ENCODE measurements at regions not wholly inside any gene's neighbourhood (a gene's known extent, or its start where the extent isn't known, plus 50 kb on each side); places are given as distances from the start of the nearest gene placed in this dataset.
"Not testable (repeated sequence)": the region's sequence is repeated elsewhere in the genome, so short reads cannot be mapped to it uniquely, and the experiment has no call there.

DNA sequence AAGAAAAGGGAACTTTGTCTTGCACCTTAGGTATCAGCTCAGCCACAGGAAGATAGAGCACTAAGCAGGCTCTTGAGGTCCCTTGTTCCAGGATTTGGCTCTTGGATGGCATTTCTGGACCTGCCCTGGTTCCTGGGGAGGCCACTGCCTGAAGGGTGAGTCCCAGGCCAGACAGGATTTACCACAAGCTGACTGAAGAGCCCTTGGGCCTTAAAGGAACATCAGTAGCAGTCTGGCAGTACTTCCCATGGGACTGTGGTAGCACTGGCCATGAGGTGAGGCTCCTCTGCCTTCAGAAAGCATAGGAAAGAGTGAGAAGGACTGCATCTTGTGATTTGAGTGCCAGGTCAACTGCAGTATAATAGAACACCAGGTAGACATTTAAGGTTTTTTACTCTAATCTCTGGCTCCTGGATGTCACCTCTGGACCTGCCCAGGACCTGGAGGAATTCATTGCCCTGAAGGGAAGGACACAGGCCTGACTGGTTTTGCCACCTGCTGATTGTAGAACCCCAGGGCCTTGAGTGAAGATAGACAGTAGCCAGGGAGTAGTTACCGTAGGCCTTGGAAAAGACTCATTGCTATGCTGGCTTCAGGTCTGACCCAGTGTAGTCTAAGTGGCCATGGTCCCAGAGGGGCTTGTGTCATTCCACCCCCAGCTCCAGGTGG lies 154.4 kb upstream of the CREB1 start:
- DNase-seq = no peak
- no peak overlapping the region for H3K4me3 ChIP-seq (replicated peaks in 1 of 3)
- H3K4me1 ChIP-seq = no peaks in the 10 kb centered on the region
- intact Hi-C loops (cut with DNase I) = no loop called here
- 82 to 100% methylated on average over 1 of the region's 1 CpG for WGBS, 2 donors
- no peaks in the 10 kb centered on the region for H3K9me3 ChIP-seq
- no peaks in the 10 kb centered on the region for H3K36me3 ChIP-seq
- no peaks in the 10 kb centered on the region for H3K27me3 ChIP-seq
- H3K27ac ChIP-seq = no peak overlapping the region
- TF ChIP-seq CTCF (IDR thresholded peaks at IDR 0.05) = no peak
- no peak for TF ChIP-seq POLR2A (IDR thresholded peaks at IDR 0.05)

DNA sequence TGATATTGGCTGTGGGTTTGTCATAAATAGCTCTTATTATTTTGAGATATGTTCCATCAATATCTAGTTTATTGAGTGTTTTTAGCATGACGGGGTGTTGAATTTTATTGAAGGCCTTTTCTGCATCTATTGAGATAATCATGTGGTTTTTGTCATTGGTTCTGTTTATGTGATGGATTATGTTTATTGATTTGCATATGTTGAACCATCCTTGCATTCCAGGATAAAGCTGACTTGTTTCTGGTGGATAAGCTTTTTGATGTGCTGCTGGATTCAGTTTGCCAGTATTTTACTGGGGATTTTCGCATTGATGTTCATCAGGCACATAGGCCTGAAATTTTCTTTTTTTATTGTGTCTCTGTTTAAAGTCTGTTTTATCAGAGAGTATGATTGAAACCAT lies 151.1 kb upstream of the CREB1 start:
- H3K27ac ChIP-seq; H3K4me3 ChIP-seq (replicated peaks in 1 of 3); H3K4me1 ChIP-seq; intact Hi-C loops (cut with DNase I); H3K9me3 ChIP-seq; H3K36me3 ChIP-seq; H3K27me3 ChIP-seq; DNase-seq: not testable (repeated sequence)
- WGBS, 2 donors = 90 to 93% methylated on average over 2 of the region's 2 CpGs

DNA sequence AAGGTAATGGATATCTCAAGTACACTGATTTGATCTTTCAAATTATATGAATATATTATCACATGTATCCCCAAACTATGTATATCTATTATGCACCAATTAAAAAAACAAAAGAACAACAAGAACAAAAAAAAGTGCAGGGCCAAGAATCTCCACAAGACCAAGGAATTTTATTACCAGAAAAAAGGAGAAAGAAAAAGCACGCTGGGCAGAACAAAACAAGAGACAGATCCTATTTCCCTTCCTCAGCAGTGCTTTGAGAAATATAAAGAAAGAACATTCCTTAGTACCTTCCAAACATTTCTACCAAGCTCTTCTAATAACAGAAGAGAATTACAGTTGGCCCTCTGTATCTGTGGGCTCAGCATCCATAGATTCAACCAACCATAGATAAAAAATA lies 144.7 kb upstream of the CREB1 start:
- DNase-seq = no peak
- WGBS, 2 donors = 83 to 92% methylated on average over 1 of the region's 1 CpG
- TF ChIP-seq POLR2A (IDR thresholded peaks at IDR 0.05) (no peak), CTCF (IDR thresholded peaks at IDR 0.05) (no peak)
- Histone ChIP-seq H3K27me3 (no peaks in the 10 kb centered on the region), H3K36me3 (no peaks in the 10 kb centered on the region), H3K9me3 (no peaks in the 10 kb centered on the region), H3K4me3 (replicated peaks in 1 of 3) (no peak overlapping the region), H3K4me1 (no peaks in the 10 kb centered on the region), H3K27ac (no peak overlapping the region)
- intact Hi-C loops (cut with DNase I) = no loop called here

- Histone ChIP-seq H3K4me3 (replicated peaks in 1 of 3) (no peak overlapping the region), H3K27ac (no peak overlapping the region), H3K4me1 (no peaks in the 10 kb centered on the region), H3K9me3 (no peaks in the 10 kb centered on the region), H3K36me3 (no peaks in the 10 kb centered on the region), H3K27me3 (no peaks in the 10 kb centered on the region)
- whole genome bisulfite sequencing, 2 donors = 87 to 88% methylated on average over 1 of the region's 1 CpG
- TF ChIP-seq CTCF (IDR thresholded peaks at IDR 0.05) (no peak), POLR2A (IDR thresholded peaks at IDR 0.05) (no peak)
- intact Hi-C loops (cut with DNase I) = no loop called here
- no peak for DNase-seq
Measured at GRCh38 chr2:207385903-207386302, 143.9 kb upstream of the CREB1 start.

- no peak overlapping the region for H3K27ac ChIP-seq
- no peaks in the 10 kb centered on the region for H3K4me1 ChIP-seq
- no peaks in the 10 kb centered on the region for H3K36me3 ChIP-seq
- no peak for DNase-seq
- WGBS, 2 donors = 92 to 93% methylated on average over 3 of the region's 3 CpGs
- TF ChIP-seq CTCF (IDR thresholded peaks at IDR 0.05) = no peak
- no peak for TF ChIP-seq POLR2A (IDR thresholded peaks at IDR 0.05)
- no peaks in the 10 kb centered on the region for H3K9me3 ChIP-seq
- H3K4me3 ChIP-seq (replicated peaks in 1 of 3) = no peak overlapping the region
- intact Hi-C loops (cut with DNase I) = no loop called here
- no peaks in the 10 kb centered on the region for H3K27me3 ChIP-seq
Measured at GRCh38 chr2:207387001-207387571, 142.7 kb upstream of the CREB1 start.

All from thyroid gland (tissue), 4 donors.